H1 (cell line): ENCODE measurements at regions not wholly inside any gene's neighbourhood (a gene's known extent, or its start where the extent isn't known, plus 50 kb on each side); places are given as distances from the start of the nearest gene placed in this dataset.

Experiments used
- CTCF ChIA-PET: fragments of 300-600 bp; sonication (Branson Sonifier 250); formaldehyde crosslinking; loops from one replicate; lab custom pipeline; 2021; ENCODE audit not compliant: partially characterized antibody; lab: Charles Lee
- POLR2A ChIA-PET: fragments of 300-600 bp; sonication (Branson Sonifier 250); formaldehyde crosslinking; loops from one replicate; lab custom pipeline; 2021; ENCODE audit warnings: inconsistent platforms; ENCODE audit not compliant: partially characterized antibody; lab: Charles Lee
- DNase-seq, 2 experiments: peaks; one replicate each; pipeline versions ENCODE4 v3.0.0 to v3.0.0-alpha.2; 2010 to 2022; ENCODE audit warnings: low spot score in 2 of 2, low read depth in 1 of 2, mixed read lengths in 1 of 2
- FAIRE-seq: peaks from 2 replicates; lab custom pipeline; 2011; peaks lifted over from hg19 to GRCh38; lab: Jason Lieb, UNC
- H2AFZ ChIP-seq: 2 replicates; pipeline ENCODE4 v1.8.1; 2012; ENCODE audit warnings: low read length, inconsistent platforms
- H2AK5ac ChIP-seq: 2 replicates; pipeline ENCODE4 v1.6.1; 2013; ENCODE audit warnings: low read depth, low read length
- H2BK120ac ChIP-seq: replicated peaks from 2 replicates; pipeline ENCODE3; 2013; ENCODE audit warnings: low read depth, low read length, inconsistent platforms
- H2BK12ac ChIP-seq: 2 replicates; pipeline ENCODE4 v1.6.1; 2013; ENCODE audit warnings: low read depth, low read length
- H2BK15ac ChIP-seq: 2 replicates; pipeline ENCODE4 v1.6.1; 2013; ENCODE audit warnings: low read length
- H2BK20ac ChIP-seq: 2 replicates; pipeline ENCODE4 v1.6.1; 2013; ENCODE audit warnings: low read length
- H2BK5ac ChIP-seq: 2 replicates; pipeline ENCODE4 v1.6.1; 2013; ENCODE audit warnings: low read depth, low read length
- H3K14ac ChIP-seq: 2 replicates; pipeline ENCODE4 v1.6.1; 2013; ENCODE audit warnings: inconsistent platforms; ENCODE audit not compliant: insufficient read length
- H3K18ac ChIP-seq: 2 replicates; pipeline ENCODE4 v1.6.1; 2013; ENCODE audit warnings: low read length; ENCODE audit errors: extremely low read depth
- H3K23ac ChIP-seq: 2 replicates; pipeline ENCODE4 v1.6.1; 2013; ENCODE audit warnings: inconsistent platforms; ENCODE audit not compliant: insufficient read length
- H3K23me2 ChIP-seq: 2 replicates; pipeline ENCODE4 v1.6.1; 2013; ENCODE audit warnings: low read depth, low read length
- H3K27ac ChIP-seq: 2 replicates; pipeline ENCODE4 v1.6.1; 2011; ENCODE audit warnings: low read depth, low read length, inconsistent platforms
- H3K27me3 ChIP-seq, 4 experiments: replicated peaks in 1 of 4; 1 replicate in 1 of 4; 2 replicates in 3 of 4; pipeline versions ENCODE4 v1.6.1 to v1.8.1; 2011 to 2013; ENCODE audit warnings: low read length in 3 of 4, mild to moderate bottlenecking in 3 of 4, inconsistent platforms in 2 of 4, mixed read lengths in 2 of 4, moderate library complexity in 1 of 4; ENCODE audit not compliant: control insufficient read depth in 3 of 4, insufficient read depth in 3 of 4; ENCODE audit errors: extremely low read depth in 1 of 4
- H3K36me3 ChIP-seq, 4 experiments: 2 replicates each; pipeline versions ENCODE4 v1.6.1 to v1.8.1; 2011 to 2013; ENCODE audit warnings: mild to moderate bottlenecking in 4 of 4, low read length in 3 of 4, moderate library complexity in 2 of 4, control low read depth in 1 of 4, inconsistent platforms in 1 of 4; ENCODE audit not compliant: insufficient read depth in 4 of 4, control insufficient read depth in 2 of 4
- H3K4ac ChIP-seq: replicated peaks from 2 replicates; pipeline ENCODE3; 2013; ENCODE audit warnings: low read length, low read depth, mixed read lengths, inconsistent platforms; ENCODE audit not compliant: insufficient read length
- H3K4me1 ChIP-seq, 4 experiments: replicated peaks in 1 of 4; 1 replicate in 1 of 4; 2 replicates in 3 of 4; pipeline versions ENCODE4 v1.6.1 to v1.8.1; 2011 to 2013; ENCODE audit warnings: low read length in 3 of 4, inconsistent platforms in 2 of 4, mixed read lengths in 1 of 4; ENCODE audit not compliant: insufficient read depth in 4 of 4, control insufficient read depth in 3 of 4
- H3K4me2 ChIP-seq, 2 experiments: 2 replicates each; pipeline versions ENCODE4 v1.6.1 to v1.8.1; 2011 to 2013; ENCODE audit warnings: low read depth in 2 of 2, low read length in 2 of 2, control low read depth in 1 of 2, inconsistent platforms in 1 of 2, mild to moderate bottlenecking in 1 of 2; ENCODE audit not compliant: insufficient read depth in 1 of 2
- H3K4me3 ChIP-seq, 4 experiments: fragments of 200-600, 300-600 bp in 1 of 4; sonication (generic), shearing (Covaris generic), sonication (Bioruptor Twin) in 1 of 4; 2 replicates each; pipeline versions ENCODE4 v1.5.1 to v1.8.1; 2011 to 2016; ENCODE audit warnings: low read length in 4 of 4, low read depth in 3 of 4, control low read depth in 2 of 4, inconsistent platforms in 2 of 4, mild to moderate bottlenecking in 2 of 4, mixed read lengths in 1 of 4, moderate library complexity in 1 of 4; ENCODE audit not compliant: insufficient read depth in 2 of 4; ENCODE audit errors: extremely low read depth in 1 of 4
- H3K56ac ChIP-seq: replicated peaks from 2 replicates; pipeline ENCODE3; 2013; ENCODE audit warnings: low read depth, mild to moderate bottlenecking, mixed read lengths, low read length, inconsistent platforms; ENCODE audit not compliant: insufficient read length
- H3K79me1 ChIP-seq: 2 replicates; pipeline ENCODE4 v1.6.1; 2013; ENCODE audit warnings: low read depth, low read length, control low read depth
- H3K79me2 ChIP-seq, 2 experiments: 2 replicates each; pipeline versions ENCODE4 v1.6.1 to v1.8.1; 2012 to 2013; ENCODE audit warnings: low read length in 2 of 2, mild to moderate bottlenecking in 2 of 2, inconsistent platforms in 1 of 2; ENCODE audit not compliant: insufficient read depth in 2 of 2, control insufficient read depth in 1 of 2
- H3K9ac ChIP-seq, 4 experiments: replicated peaks in 1 of 4; 1 replicate in 1 of 4; 2 replicates in 3 of 4; pipeline versions ENCODE4 v1.6.1 to v1.8.1; 2011 to 2013; ENCODE audit warnings: low read depth in 3 of 4, low read length in 3 of 4, control low read depth in 2 of 4, mild to moderate bottlenecking in 2 of 4, moderate library complexity in 2 of 4, inconsistent platforms in 1 of 4; ENCODE audit errors: extremely low read depth in 1 of 4
- H3K9me3 ChIP-seq, 2 experiments: 2 replicates each; pipeline versions ENCODE4 v1.6.1 to v1.8.1; 2012 to 2013; ENCODE audit warnings: mild to moderate bottlenecking in 2 of 2, moderate library complexity in 2 of 2, control low read depth in 1 of 2, inconsistent platforms in 1 of 2, low read depth in 1 of 2, low read length in 1 of 2, mixed read lengths in 1 of 2; ENCODE audit not compliant: insufficient read depth in 2 of 2
- H4K20me1 ChIP-seq, 2 experiments: replicated peaks in 1 of 2; 2 replicates each; pipeline versions ENCODE3 to v1.8.1; 2011 to 2013; ENCODE audit warnings: inconsistent platforms in 2 of 2, low read length in 2 of 2, mild to moderate bottlenecking in 1 of 2; ENCODE audit not compliant: insufficient read depth in 2 of 2, control insufficient read depth in 1 of 2
- H4K5ac ChIP-seq: 2 replicates; pipeline ENCODE4 v1.6.1; 2013; ENCODE audit warnings: low read length, low read depth, mixed read lengths, inconsistent platforms; ENCODE audit not compliant: insufficient read length
- H4K8ac ChIP-seq: 2 replicates; pipeline ENCODE4 v1.8.0; 2013; ENCODE audit warnings: mild to moderate bottlenecking, moderate library complexity, low read length, inconsistent platforms; ENCODE audit not compliant: insufficient read depth; ENCODE audit errors: extremely low read depth
- H4K91ac ChIP-seq: replicated peaks from 2 replicates; pipeline ENCODE3; 2013; ENCODE audit warnings: low read length, mixed read lengths, inconsistent platforms; ENCODE audit not compliant: insufficient read length
- CHD1 ChIP-seq: IDR thresholded peaks from 2 replicates; pipeline ENCODE4 v1.6.1; 2012; ENCODE audit warnings: low read depth, low read length, improper control_type of control experiment
- CHD2 ChIP-seq: IDR thresholded peaks from 2 replicates; pipeline ENCODE4 v1.6.1; 2012; ENCODE audit warnings: low read length, improper control_type of control experiment
- CREB1 ChIP-seq: IDR thresholded peaks from 2 replicates; pipeline ENCODE4 v1.6.1; 2012; ENCODE audit warnings: inconsistent platforms
- CTBP2 ChIP-seq: IDR thresholded peaks from 2 replicates; pipeline ENCODE4 v1.7.0; 2011; ENCODE audit warnings: borderline replicate concordance, mild to moderate bottlenecking, moderate library complexity, mixed read lengths, low read length; ENCODE audit not compliant: insufficient read depth, insufficient read length
- EZH2 ChIP-seq: fragments of 200-600 bp; sonication (generic); IDR thresholded peaks from 2 replicates; pipeline ENCODE4 v1.7.1; 2012; ENCODE audit warnings: low read depth, mild to moderate bottlenecking, moderate library complexity, low read length, inconsistent platforms; ENCODE audit not compliant: severe bottlenecking
- GTF2F1 ChIP-seq: IDR thresholded peaks from 2 replicates; pipeline ENCODE4 v1.6.1; 2012; ENCODE audit warnings: low read depth, low read length, improper control_type of control experiment, borderline replicate concordance
- HDAC2 ChIP-seq, 2 experiments: fragments of 300-600 bp in 1 of 2; sonication (generic) in 1 of 2; IDR thresholded peaks; 2 replicates each; pipeline ENCODE4 v1.6.1; 2011 to 2012; ENCODE audit warnings: low read depth in 2 of 2, low read length in 2 of 2, mild to moderate bottlenecking in 2 of 2, moderate library complexity in 2 of 2, borderline replicate concordance in 1 of 2, inconsistent platforms in 1 of 2
- KDM5A ChIP-seq: fragments of 200-600 bp; IDR thresholded peaks from 2 replicates; pipeline ENCODE4 v1.7.1; 2012; ENCODE audit warnings: mild to moderate bottlenecking, low read length, inconsistent platforms, mixed read lengths
- POLR2A ChIP-seq, 2 experiments: IDR thresholded peaks; 1 replicate in 1 of 2; 2 replicates in 1 of 2; pipeline ENCODE4 v1.6.1; 2011; ENCODE audit warnings: low read depth in 2 of 2, low read length in 2 of 2, mild to moderate bottlenecking in 2 of 2; ENCODE audit errors: control extremely low read depth in 1 of 2
- POU5F1 ChIP-seq: IDR thresholded peaks from 2 replicates; pipeline ENCODE4 v1.6.1; 2011; ENCODE audit warnings: low read depth, mild to moderate bottlenecking, low read length, moderate library complexity
- SIRT6 ChIP-seq: IDR thresholded peaks from one replicate; pipeline ENCODE4 v1.7.1; 2012; ENCODE audit warnings: low read length, inconsistent platforms
- TCF12 ChIP-seq: IDR thresholded peaks from 2 replicates; pipeline ENCODE4 v1.6.1; 2011; ENCODE audit warnings: low read depth, mild to moderate bottlenecking, low read length
- WGBS, 2 experiments: shearing (Covaris generic) in 1 of 2; methylation state at CpG; one replicate each; pipeline versions ENCODE4 v1.1.6 to v1.1.7; 2013 to 2015; ENCODE audit warnings: low lambda C conversion rate in 2 of 2, mixed read lengths in 2 of 2, inconsistent platforms in 1 of 2, low coverage in 1 of 2, missing lambda C conversion rate in 1 of 2; ENCODE audit not compliant: insufficient replicate concordance in 2 of 2, insufficient coverage in 1 of 2, insufficient read length in 1 of 2; ENCODE audit errors: extremely low coverage in 1 of 2, missing lambda C conversion rate in 1 of 2; 5-methylcytosine and 5-hydroxymethylcytosine counted together
- TF ChIP-seq, protein P1 (sequence below): IDR thresholded peaks from 2 replicates; pipeline ENCODE4 v1.6.1; 2012; ENCODE audit warnings: inconsistent platforms
- TF ChIP-seq, protein P2 (sequence below): IDR thresholded peaks from 2 replicates; pipeline ENCODE4 v1.6.1; 2012; ENCODE audit warnings: low read length, inconsistent platforms

DNA sequence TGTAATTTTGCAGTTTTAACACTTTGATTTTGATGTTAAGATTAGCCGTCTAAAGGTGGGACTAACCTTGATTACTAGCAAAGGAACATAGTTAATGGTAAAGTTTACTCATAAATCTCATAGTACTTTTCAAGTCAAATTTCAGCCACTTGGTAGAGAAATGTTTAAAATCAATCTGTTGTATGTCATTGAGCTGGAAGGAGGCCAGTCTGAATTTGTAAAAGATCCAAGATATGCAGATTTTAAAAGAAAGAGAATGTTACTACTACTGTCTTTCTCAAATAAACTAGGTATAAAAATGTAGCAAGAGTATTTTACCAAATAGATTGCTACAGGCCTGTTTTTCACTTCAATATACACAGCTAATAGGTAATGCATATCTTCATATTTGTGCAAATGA, 600.8 kb upstream of the SEL1L start:
- Histone ChIP-seq H2BK15ac (no peak overlapping the region), H4K8ac (no peak overlapping the region), H3K4ac (no peak overlapping the region), H2AK5ac (no peak overlapping the region), H2BK120ac (no peak overlapping the region), H3K18ac (no peak overlapping the region), H3K36me3 (no peaks in the 10 kb centered on the region), H2BK12ac (no peak overlapping the region), H4K5ac (no peak overlapping the region), H3K56ac (no peak overlapping the region), H3K9ac (no peak overlapping the region), H4K91ac (no peak overlapping the region), H3K9me3 (no peaks in the 10 kb centered on the region), H4K20me1 (no peaks in the 10 kb centered on the region), H3K27ac (no peak overlapping the region), H3K4me2 (no peak overlapping the region), H3K14ac (no peak overlapping the region), H3K79me1 (no peaks in the 10 kb centered on the region), H2BK20ac (no peak overlapping the region), H3K4me3 (no peak overlapping the region), H2AFZ (no peak overlapping the region), H3K23ac (no peak overlapping the region), H3K4me1 (no peaks in the 10 kb centered on the region), H3K79me2 (no peaks in the 10 kb centered on the region), H2BK5ac (no peak overlapping the region), H3K23me2 (no peaks in the 10 kb centered on the region), H3K27me3 (no peaks in the 10 kb centered on the region)
- no peak for DNase-seq
- FAIRE-seq = no peak
- CTCF ChIA-PET = interaction anchor here (1.1 kb wide), 1 partner anchor 78 kb away, joined by 3 read pairs; no protein-coding TSS in a partner anchor
- POLR2A ChIA-PET = no interaction called here
- WGBS, 2 experiments = 4% methylated on average over 1 of the region's 1 CpG; no CpG with 5 or more reads in 1 of the 2 experiments
- TF ChIP-seq CTBP2 (no peak), POU5F1 (no peak), HDAC2 (IDR thresholded peaks at IDR 0.05; ENCODE audit: borderline replicate concordance in 1 of 2, low read depth in 2 of 2, low read length in 2 of 2) (no peak), SIRT6 (no peak), POLR2A (IDR thresholded peaks at IDR 0.05; ENCODE audit: control extremely low read depth in 1 of 2, low read depth in 2 of 2, low read length in 2 of 2) (no peak), TCF12 (no peak), GTF2F1 (no peak), KDM5A (no peak), CHD1 (no peak), CREB1 (no peak), CHD2 (no peak), EZH2 (no peak)
- TF ChIP-seq, protein P1, sequence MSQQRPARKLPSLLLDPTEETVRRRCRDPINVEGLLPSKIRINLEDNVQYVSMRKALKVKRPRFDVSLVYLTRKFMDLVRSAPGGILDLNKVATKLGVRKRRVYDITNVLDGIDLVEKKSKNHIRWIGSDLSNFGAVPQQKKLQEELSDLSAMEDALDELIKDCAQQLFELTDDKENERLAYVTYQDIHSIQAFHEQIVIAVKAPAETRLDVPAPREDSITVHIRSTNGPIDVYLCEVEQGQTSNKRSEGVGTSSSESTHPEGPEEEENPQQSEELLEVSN = no peak
- TF ChIP-seq, protein P2, sequence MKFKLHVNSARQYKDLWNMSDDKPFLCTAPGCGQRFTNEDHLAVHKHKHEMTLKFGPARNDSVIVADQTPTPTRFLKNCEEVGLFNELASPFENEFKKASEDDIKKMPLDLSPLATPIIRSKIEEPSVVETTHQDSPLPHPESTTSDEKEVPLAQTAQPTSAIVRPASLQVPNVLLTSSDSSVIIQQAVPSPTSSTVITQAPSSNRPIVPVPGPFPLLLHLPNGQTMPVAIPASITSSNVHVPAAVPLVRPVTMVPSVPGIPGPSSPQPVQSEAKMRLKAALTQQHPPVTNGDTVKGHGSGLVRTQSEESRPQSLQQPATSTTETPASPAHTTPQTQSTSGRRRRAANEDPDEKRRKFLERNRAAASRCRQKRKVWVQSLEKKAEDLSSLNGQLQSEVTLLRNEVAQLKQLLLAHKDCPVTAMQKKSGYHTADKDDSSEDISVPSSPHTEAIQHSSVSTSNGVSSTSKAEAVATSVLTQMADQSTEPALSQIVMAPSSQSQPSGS = no peak
